ENCODE measurements at regions not wholly inside any gene's neighbourhood (a gene's known extent, or its start where the extent isn't known, plus 50 kb on each side); places are given as distances from the start of the nearest gene placed in this dataset.

- TF ChIP-seq REST (IDR thresholded peaks at IDR 0.05; ENCODE audit: insufficient read depth in 1 of 2, low read depth in 2 of 2, low read length in 2 of 2) = no peak
- no peak for TF ChIP-seq POLR2AphosphoS5 (IDR thresholded peaks at IDR 0.05; ENCODE audit: low read depth, low read length)
- TF ChIP-seq TAF1 (IDR thresholded peaks at IDR 0.05; ENCODE audit: borderline replicate concordance, insufficient read depth, low read length) = no peak
- TF ChIP-seq SIN3A (IDR thresholded peaks at IDR 0.05; ENCODE audit: borderline replicate concordance, insufficient read depth, low read length) = no peak
Observed at GRCh38 chr2:207475546-207475945, 54.2 kb upstream of the CREB1 start.
